CD14-positive monocyte (primary cell): ENCODE measurements at regions not wholly inside any gene's neighbourhood (a gene's known extent, or its start where the extent isn't known, plus 50 kb on each side); places are given as distances from the start of the nearest gene placed in this dataset.

Source experiments
- DNase-seq, 3 donors: peaks; one replicate each; pipeline ENCODE4 v3.0.0-alpha.2; 2011 to 2022
- H2AFZ ChIP-seq: 2 replicates; pipeline ENCODE4 v1.6.0; 2012; ENCODE audit warnings: mild to moderate bottlenecking, low read depth, low read length, inconsistent platforms; ENCODE audit not compliant: insufficient read depth, poor library complexity, severe bottlenecking
- H3K27ac ChIP-seq, 2 donors: 1 replicate in 1 of 2; 2 replicates in 1 of 2; pipeline ENCODE4 v1.5.1; 2012 to 2013; ENCODE audit warnings: low read length in 2 of 2, control low read depth in 1 of 2, inconsistent platforms in 1 of 2, low read depth in 1 of 2, mild to moderate bottlenecking in 1 of 2
- H3K27me3 ChIP-seq, 2 donors: one replicate each; pipeline versions ENCODE4 v1.6.0 to v1.6.1; 2011 to 2013; ENCODE audit warnings: low read length in 2 of 2; ENCODE audit not compliant: control insufficient read depth in 2 of 2, insufficient read depth in 2 of 2
- H3K36me3 ChIP-seq, 2 donors: replicated peaks in 1 of 2; 1 replicate in 1 of 2; 2 replicates in 1 of 2; pipeline versions ENCODE4 v1.5.1 to v1.6.1; 2012 to 2013; ENCODE audit warnings: low read length in 2 of 2, control low read depth in 1 of 2, inconsistent platforms in 1 of 2, mild to moderate bottlenecking in 1 of 2; ENCODE audit not compliant: insufficient read depth in 2 of 2, control insufficient read depth in 1 of 2
- H3K4me1 ChIP-seq, 2 donors: 1 replicate in 1 of 2; 2 replicates in 1 of 2; pipeline versions ENCODE4 v1.5.1 to v1.6.1; 2012 to 2013; ENCODE audit warnings: low read length in 2 of 2, control low read depth in 1 of 2, inconsistent platforms in 1 of 2, mild to moderate bottlenecking in 1 of 2, moderate library complexity in 1 of 2; ENCODE audit not compliant: insufficient read depth in 2 of 2, control insufficient read depth in 1 of 2
- H3K4me2 ChIP-seq: replicated peaks from 2 replicates; pipeline ENCODE3; 2012; ENCODE audit warnings: low read length, moderate library complexity, mild to moderate bottlenecking; ENCODE audit not compliant: poor library complexity, severe bottlenecking; ENCODE audit errors: extremely low read depth
- H3K4me3 ChIP-seq, 3 experiments: fragments of 200-600 bp in 1 of 3; sonication (generic) in 1 of 3; replicated peaks in 1 of 3; 1 replicate in 2 of 3; 2 replicates in 1 of 3; pipeline ENCODE4 v1.5.1; 2011 to 2013; ENCODE audit warnings: low read length in 3 of 3, mild to moderate bottlenecking in 3 of 3, control low read depth in 2 of 3, low read depth in 2 of 3, inconsistent platforms in 1 of 3, moderate library complexity in 1 of 3
- H3K79me2 ChIP-seq: 2 replicates; pipeline ENCODE4 v1.6.0; 2012; ENCODE audit warnings: mild to moderate bottlenecking, control low read depth, inconsistent platforms, low read length, moderate library complexity; ENCODE audit not compliant: insufficient read depth
- H3K9ac ChIP-seq: 2 replicates; pipeline ENCODE4 v1.6.0; 2017; ENCODE audit warnings: low read length, mild to moderate bottlenecking; ENCODE audit not compliant: insufficient read depth, poor library complexity, severe bottlenecking
- H3K9me3 ChIP-seq, 2 donors: replicated peaks in 1 of 2; 1 replicate in 1 of 2; 2 replicates in 1 of 2; pipeline versions ENCODE4 v1.5.1 to v1.6.1; 2012 to 2013; ENCODE audit warnings: low read length in 2 of 2, control low read depth in 1 of 2; ENCODE audit not compliant: control insufficient read depth in 1 of 2, insufficient read depth in 1 of 2
- H4K20me1 ChIP-seq: 2 replicates; pipeline ENCODE4 v1.6.0; 2012; ENCODE audit warnings: mild to moderate bottlenecking, low read length, control low read depth, moderate library complexity; ENCODE audit not compliant: insufficient read depth
- H3K27ac Mint-ChIP-seq, 7 donors: one replicate each; pipeline ENCODE4 v1.8.0; 2020; ENCODE audit warnings: mild to moderate bottlenecking in 7 of 7, mixed read lengths in 7 of 7, moderate library complexity in 6 of 7, inconsistent platforms in 2 of 7
- H3K27me3 Mint-ChIP-seq, 3 donors: one replicate each; pipeline ENCODE4 v1.8.0; 2021 to 2022; ENCODE audit warnings: low read depth in 3 of 3, mild to moderate bottlenecking in 3 of 3, mixed read lengths in 3 of 3, moderate library complexity in 3 of 3, inconsistent platforms in 1 of 3
- H3K36me3 Mint-ChIP-seq, 2 donors: one replicate each; pipeline ENCODE4 v1.8.0; 2020; ENCODE audit warnings: mixed read lengths in 2 of 2, inconsistent platforms in 1 of 2, mild to moderate bottlenecking in 1 of 2
- H3K4me1 Mint-ChIP-seq: one replicate; pipeline ENCODE4 v1.8.0; 2020; ENCODE audit warnings: mild to moderate bottlenecking, mixed read lengths
- H3K4me3 Mint-ChIP-seq, 2 donors: one replicate each; pipeline ENCODE4 v1.8.0; 2020; ENCODE audit warnings: mild to moderate bottlenecking in 2 of 2, mixed read lengths in 2 of 2, moderate library complexity in 1 of 2
- H3K9me3 Mint-ChIP-seq, 7 donors: one replicate each; pipeline ENCODE4 v1.8.0; 2020 to 2022; ENCODE audit warnings: mixed read lengths in 7 of 7, mild to moderate bottlenecking in 6 of 7, moderate library complexity in 6 of 7, inconsistent platforms in 2 of 7
- CTCF ChIP-seq: fragments of 200-600 bp; IDR thresholded peaks from one replicate; pipeline ENCODE4 v1.8.0; 2022; ENCODE audit warnings: antibody characterized with exemption, mild to moderate bottlenecking
- WGBS: methylation state at CpG from one replicate; pipeline ENCODE4 v1.1.5; 2013; ENCODE audit warnings: missing lambda C conversion rate; ENCODE audit not compliant: insufficient coverage; 5-methylcytosine and 5-hydroxymethylcytosine counted together
- intact Hi-C, 2 donors: fragments of 100-400 bp; cut with micrococcal nuclease; formaldehyde crosslinking; loops; one replicate each; pipeline versions ENCODE4 v1.15.0 to v1.15.1; 2023

DNA sequence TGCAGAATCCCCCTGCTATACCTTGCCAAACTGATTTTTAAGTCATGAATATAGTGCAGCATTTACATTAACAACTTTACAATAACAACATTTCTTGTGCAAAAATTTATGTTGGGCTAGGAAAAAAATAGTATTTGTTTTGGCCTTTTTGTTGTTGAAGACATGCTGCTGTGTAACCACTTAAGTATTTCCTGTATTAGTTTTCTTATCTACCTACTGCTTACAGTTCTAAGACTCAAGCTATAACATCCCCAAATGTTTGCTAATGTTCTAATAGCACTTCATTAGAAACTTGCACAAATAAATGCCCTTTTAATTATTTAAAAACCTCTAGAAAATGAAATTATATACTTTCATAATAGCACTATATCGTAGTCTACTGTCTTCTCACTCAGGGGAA, 154.3 kb upstream of the DOCK10 start:
- no CpG with 5 or more reads among the region's 1 CpG for WGBS
- Histone ChIP-seq H3K36me3 (no peaks in the 10 kb centered on the region), H3K79me2 (no peaks in the 10 kb centered on the region), H3K4me3 (no peak overlapping the region), H4K20me1 (no peaks in the 10 kb centered on the region), H3K4me2 (no peak overlapping the region), H3K9me3 (no peaks in the 10 kb centered on the region), H3K27ac (no peak overlapping the region), H3K27me3 (no peaks in the 10 kb centered on the region), H3K9ac (no peak overlapping the region), H3K4me1 (no peaks in the 10 kb centered on the region), H2AFZ (no peak overlapping the region)
- H3K9me3 Mint-ChIP-seq = peaks cover 0 to 3% (median 0%) of the 10 kb centered on the region in 7 donors
- TF ChIP-seq CTCF = no peak
- H3K36me3 Mint-ChIP-seq = no peaks in the 10 kb centered on the region
- no peak overlapping the region for H3K27ac Mint-ChIP-seq
- H3K27me3 Mint-ChIP-seq = no peaks in the 10 kb centered on the region
- H3K4me3 Mint-ChIP-seq = no peak overlapping the region
- intact Hi-C loops = no loop called here
- H3K4me1 Mint-ChIP-seq = no peaks in the 10 kb centered on the region
- DNase-seq = no peak

- Mint-ChIP-seq H3K4me3 (no peak overlapping the region), H3K27ac (no peak overlapping the region), H3K4me1 (no peaks in the 10 kb centered on the region), H3K9me3 (no peaks in the 10 kb centered on the region), H3K27me3 (peaks cover 0 to 3% (median 0%) of the 10 kb centered on the region in 3 donors), H3K36me3 (no peaks in the 10 kb centered on the region)
- H3K4me3 ChIP-seq = no peak overlapping the region
- TF ChIP-seq CTCF = no peak
- H4K20me1 ChIP-seq = no peaks in the 10 kb centered on the region
- no peak for DNase-seq
- no peaks in the 10 kb centered on the region for H3K79me2 ChIP-seq
- H3K9me3 ChIP-seq = no peaks in the 10 kb centered on the region
- H3K27ac ChIP-seq = no peak overlapping the region
- H3K4me1 ChIP-seq = no peaks in the 10 kb centered on the region
- H3K9ac ChIP-seq = no peak overlapping the region
- intact Hi-C loops = no loop called here
- H3K27me3 ChIP-seq = no peaks in the 10 kb centered on the region
- H3K4me2 ChIP-seq = no peak overlapping the region
- no peak overlapping the region for H2AFZ ChIP-seq
- WGBS = no CpG with 5 or more reads among the region's 3 CpGs
- H3K36me3 ChIP-seq = no peaks in the 10 kb centered on the region
These were observed 150.6 kb upstream of the DOCK10 start for GRCh38 chr2:225192869-225193268.
